ENCODE measurements at regions not wholly inside any gene's neighbourhood (a gene's known extent, or its start where the extent isn't known, plus 50 kb on each side); places are given as distances from the start of the nearest gene placed in this dataset.
A peak's percentile ranks its signal among the peaks of the same experiment; 100 is the strongest.
"Not testable (repeated sequence)": the region's sequence is repeated elsewhere in the genome, so short reads cannot be mapped to it uniquely, and the experiment has no call there.

- DNase-seq = no peak
Observed at GRCh38 chr13:43946281-43946680, 66.6 kb downstream of the LACC1 start.

- no peak for DNase-seq
Observed at GRCh38 chr13:43947897-43948458, 68.3 kb downstream of the LACC1 start.

GRCh38 chr13:43953370-43953769 is 73.7 kb downstream of the LACC1 start:
- peak; percentile 10 for DNase-seq

GRCh38 chr13:43956975-43957374 is 77.3 kb downstream of the LACC1 start:
- DNase-seq = not testable (repeated sequence)

GRCh38 chr13:43959291-43959690 is 79.6 kb downstream of the LACC1 start:
- DNase-seq = no peak

- DNase-seq = no peak
Observed at GRCh38 chr13:43961909-43962308, 82.2 kb downstream of the LACC1 start.

GRCh38 chr13:43963726-43964125 is 84.0 kb downstream of the LACC1 start:
- DNase-seq = peak; percentile 13

- DNase-seq = no peak
Observed at GRCh38 chr13:43964698-43965458, 85.2 kb downstream of the LACC1 start.

- DNase-seq = no peak
Observed at GRCh38 chr13:43965459-43965845, 85.7 kb downstream of the LACC1 start.

- not testable (repeated sequence) for DNase-seq
Observed at GRCh38 chr13:43968251-43968942, 88.7 kb downstream of the LACC1 start.

- DNase-seq = not testable (repeated sequence)
Observed at GRCh38 chr13:43968943-43969690, 89.4 kb downstream of the LACC1 start.

GRCh38 chr13:43969919-43970318 is 90.2 kb downstream of the LACC1 start:
- DNase-seq = not testable (repeated sequence)

- DNase-seq = not testable (repeated sequence)
Observed at GRCh38 chr13:43970520-43971242, 91.0 kb downstream of the LACC1 start.

- DNase-seq = not testable (repeated sequence)
Observed at GRCh38 chr13:43971324-43971723, 91.6 kb downstream of the LACC1 start.

GRCh38 chr13:43977911-43978310 is 98.2 kb downstream of the LACC1 start:
- DNase-seq = no peak

GRCh38 chr13:43978688-43979087 is 99.0 kb downstream of the LACC1 start:
- DNase-seq = no peak

GRCh38 chr13:43979492-43979891 is 99.8 kb downstream of the LACC1 start:
- DNase-seq = no peak

- DNase-seq = no peak
Observed at GRCh38 chr13:43980587-43980986, 100.9 kb downstream of the LACC1 start.

- peak; percentile 24 for DNase-seq
Observed at GRCh38 chr13:43981091-43981490, 101.4 kb downstream of the LACC1 start.

- DNase-seq = no peak
Observed at GRCh38 chr13:43981512-43982301, 102.0 kb downstream of the LACC1 start.

- no peak for DNase-seq
Observed at GRCh38 chr13:43983373-43983772, 103.7 kb downstream of the LACC1 start.

GRCh38 chr13:43984292-43984691 is 104.6 kb downstream of the LACC1 start:
- no peak for DNase-seq

All from DMS53 (cell line).